ENCODE measurements at regions not wholly inside any gene's neighbourhood (a gene's known extent, or its start where the extent isn't known, plus 50 kb on each side); places are given as distances from the start of the nearest gene placed in this dataset.
A peak's percentile ranks its signal among the peaks of the same experiment; 100 is the strongest.

DNA sequence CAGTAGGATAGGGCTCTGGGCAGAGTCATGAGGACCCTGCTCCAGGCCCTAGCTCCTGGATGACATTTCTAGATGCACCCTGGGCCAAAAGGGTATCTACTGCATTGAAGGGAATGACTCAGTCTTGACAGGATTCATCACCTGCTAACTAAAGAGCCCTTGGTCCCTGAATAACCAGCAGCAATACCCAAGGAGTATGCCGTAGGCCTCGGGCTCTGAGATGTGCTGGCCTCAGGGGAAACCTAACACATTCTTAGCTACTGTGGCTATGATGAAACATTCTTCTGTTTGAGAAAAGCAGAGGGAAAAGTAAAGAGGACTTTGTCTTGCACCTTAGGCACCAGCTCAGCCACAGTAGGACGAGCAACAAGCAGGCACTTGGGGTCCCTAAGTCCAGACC is 89.5 kb upstream of the SLC1A1 start:
- TF ChIP-seq, protein P1, sequence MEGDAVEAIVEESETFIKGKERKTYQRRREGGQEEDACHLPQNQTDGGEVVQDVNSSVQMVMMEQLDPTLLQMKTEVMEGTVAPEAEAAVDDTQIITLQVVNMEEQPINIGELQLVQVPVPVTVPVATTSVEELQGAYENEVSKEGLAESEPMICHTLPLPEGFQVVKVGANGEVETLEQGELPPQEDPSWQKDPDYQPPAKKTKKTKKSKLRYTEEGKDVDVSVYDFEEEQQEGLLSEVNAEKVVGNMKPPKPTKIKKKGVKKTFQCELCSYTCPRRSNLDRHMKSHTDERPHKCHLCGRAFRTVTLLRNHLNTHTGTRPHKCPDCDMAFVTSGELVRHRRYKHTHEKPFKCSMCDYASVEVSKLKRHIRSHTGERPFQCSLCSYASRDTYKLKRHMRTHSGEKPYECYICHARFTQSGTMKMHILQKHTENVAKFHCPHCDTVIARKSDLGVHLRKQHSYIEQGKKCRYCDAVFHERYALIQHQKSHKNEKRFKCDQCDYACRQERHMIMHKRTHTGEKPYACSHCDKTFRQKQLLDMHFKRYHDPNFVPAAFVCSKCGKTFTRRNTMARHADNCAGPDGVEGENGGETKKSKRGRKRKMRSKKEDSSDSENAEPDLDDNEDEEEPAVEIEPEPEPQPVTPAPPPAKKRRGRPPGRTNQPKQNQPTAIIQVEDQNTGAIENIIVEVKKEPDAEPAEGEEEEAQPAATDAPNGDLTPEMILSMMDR (IDR thresholded peaks at IDR 0.05; ENCODE audit: low read depth, low read length) = no peak
- no peak for TF ChIP-seq EZH2phosphoT487 (IDR thresholded peaks at IDR 0.05; ENCODE audit: low read depth)
- Histone ChIP-seq H3K36me3 (replicated peaks; ENCODE audit: low read depth, low read length) (peaks cover 3% of the 10 kb centered on the region), H3K4me3 (ENCODE audit: low read length) (no peak overlapping the region), H3K9ac (ENCODE audit: low read length) (no peak overlapping the region), H3K79me2 (ENCODE audit: low read length) (no peaks in the 10 kb centered on the region), H4K20me1 (ENCODE audit: insufficient read depth, low read length) (no peaks in the 10 kb centered on the region), H3K4me2 (ENCODE audit: low read length) (no peak overlapping the region), H3K4me1 (ENCODE audit: low read length) (no peaks in the 10 kb centered on the region), H3K9me3 (ENCODE audit: insufficient read depth, low read length) (peaks cover 21% of the 10 kb centered on the region; the same call in 1 of the 2 replicates), H3K27ac (ENCODE audit: low read length) (no peak overlapping the region), H2AFZ (ENCODE audit: low read depth, low read length) (no peak overlapping the region), H3K27me3 (ENCODE audit: low read depth, low read length) (no peaks in the 10 kb centered on the region)

DNA sequence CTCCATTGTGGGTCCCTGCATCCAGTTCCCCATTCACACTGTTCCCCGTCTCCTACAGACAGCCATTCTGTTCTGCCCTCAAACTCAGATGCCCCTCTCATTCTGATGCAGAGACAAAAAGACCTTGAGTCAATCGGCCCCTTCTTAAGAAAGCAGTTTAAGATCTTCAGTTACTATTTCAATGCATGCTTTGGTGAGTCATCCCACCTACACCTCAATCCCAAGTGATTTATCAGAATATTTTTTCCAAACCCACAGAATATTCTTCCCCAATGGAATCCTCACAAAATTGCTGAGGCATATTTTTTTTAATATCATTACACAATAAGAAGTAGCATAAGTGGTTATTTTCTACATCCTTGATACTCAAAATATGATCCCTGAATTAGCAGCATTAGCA is 92.4 kb upstream of the SLC1A1 start:
- Histone ChIP-seq H3K4me3 (ENCODE audit: low read length) (no peak overlapping the region), H3K27ac (ENCODE audit: low read length) (no peak overlapping the region), H3K9me3 (ENCODE audit: insufficient read depth, low read length) (peaks cover 13% of the 10 kb centered on the region; the same call in 1 of the 2 replicates), H2AFZ (ENCODE audit: low read depth, low read length) (no peak overlapping the region), H3K4me2 (ENCODE audit: low read length) (no peak overlapping the region), H3K79me2 (ENCODE audit: low read length) (no peaks in the 10 kb centered on the region), H3K36me3 (replicated peaks; ENCODE audit: low read depth, low read length) (peaks cover 3% of the 10 kb centered on the region), H3K9ac (ENCODE audit: low read length) (no peak overlapping the region), H4K20me1 (ENCODE audit: insufficient read depth, low read length) (no peaks in the 10 kb centered on the region), H3K27me3 (ENCODE audit: low read depth, low read length) (no peaks in the 10 kb centered on the region), H3K4me1 (ENCODE audit: low read length) (no peaks in the 10 kb centered on the region)
- TF ChIP-seq, protein P1 (IDR thresholded peaks at IDR 0.05; ENCODE audit: low read depth, low read length) = no peak

DNA sequence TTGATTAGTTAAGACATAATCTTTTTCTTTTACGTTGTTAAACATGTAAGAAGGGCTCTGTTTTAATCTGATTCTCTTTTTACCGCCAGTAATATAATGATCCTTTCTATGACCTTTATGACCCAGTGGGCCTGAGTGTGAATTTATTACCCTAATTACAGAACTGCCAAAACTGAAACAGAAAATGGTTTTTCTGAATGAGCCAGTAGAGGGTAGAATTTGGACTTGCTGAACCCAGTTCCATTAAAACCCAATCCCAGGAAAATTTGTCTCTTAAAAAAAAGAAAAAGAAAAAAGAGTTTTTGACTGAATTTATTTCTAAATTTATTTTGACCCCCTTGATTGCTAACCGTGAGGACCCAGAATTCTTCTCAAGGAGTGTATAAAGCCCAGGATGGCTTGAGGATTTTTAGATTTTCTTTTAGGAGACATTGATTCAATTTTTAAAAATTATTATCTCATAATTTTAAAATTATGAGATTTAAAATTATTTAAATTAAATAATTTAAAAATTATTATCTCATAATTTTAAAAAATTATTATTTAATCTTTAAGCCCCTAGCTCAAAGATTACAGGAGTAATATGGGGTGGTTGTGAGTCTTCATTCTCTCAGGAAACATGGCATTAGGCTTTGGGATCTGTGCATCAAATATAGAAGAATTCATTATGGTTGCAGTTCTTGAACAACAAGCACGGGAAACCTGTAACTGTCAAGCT is 94.1 kb upstream of the GLIS3 start:
- Histone ChIP-seq H3K4me1 (ENCODE audit: low read length) (no peaks in the 10 kb centered on the region), H3K9me3 (ENCODE audit: insufficient read depth, low read length) (no peaks in the 10 kb centered on the region), H2AFZ (ENCODE audit: low read depth, low read length) (no peak overlapping the region), H3K4me3 (ENCODE audit: low read length) (no peak overlapping the region), H4K20me1 (ENCODE audit: insufficient read depth, low read length) (no peaks in the 10 kb centered on the region), H3K4me2 (ENCODE audit: low read length) (no peak overlapping the region), H3K9ac (ENCODE audit: low read length) (no peak overlapping the region), H3K79me2 (ENCODE audit: low read length) (no peaks in the 10 kb centered on the region), H3K27me3 (ENCODE audit: low read depth, low read length) (peaks cover 7% of the 10 kb centered on the region), H3K36me3 (replicated peaks; ENCODE audit: low read depth, low read length) (no peaks in the 10 kb centered on the region), H3K27ac (ENCODE audit: low read length) (no peak overlapping the region)
- no peak for TF ChIP-seq EZH2phosphoT487 (IDR thresholded peaks at IDR 0.05; ENCODE audit: low read depth)
- TF ChIP-seq, protein P1 (IDR thresholded peaks at IDR 0.05; ENCODE audit: low read depth, low read length) = peak; percentile 23; the same call in 1 of the 2 replicates

DNA sequence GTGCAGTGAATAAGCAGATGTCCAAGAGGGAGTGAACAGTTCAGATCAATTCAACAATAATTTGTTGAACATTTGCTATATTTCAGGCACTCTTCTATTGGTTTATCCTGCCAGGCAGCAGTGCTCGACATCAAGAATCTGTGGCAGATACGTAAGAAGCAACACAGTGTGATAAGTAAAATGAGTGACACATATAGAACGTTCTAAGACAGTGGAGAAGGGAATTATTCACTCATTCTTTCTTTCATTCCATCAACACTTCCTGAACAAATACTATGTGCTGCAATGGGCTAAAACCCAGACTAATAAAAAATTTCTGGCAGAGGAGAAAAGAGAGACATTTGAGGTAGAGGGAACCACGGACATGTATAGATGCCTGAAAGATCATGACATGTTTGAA is 89.9 kb upstream of the GLIS3 start:
- no peak overlapping the region for H3K27ac ChIP-seq (ENCODE audit: low read length)
- H3K9me3 ChIP-seq (ENCODE audit: insufficient read depth, low read length) = no peaks in the 10 kb centered on the region
- no peak overlapping the region for H3K4me3 ChIP-seq (ENCODE audit: low read length)
- H2AFZ ChIP-seq (ENCODE audit: low read depth, low read length) = no peak overlapping the region
- no peaks in the 10 kb centered on the region for H3K4me1 ChIP-seq (ENCODE audit: low read length)
- peaks cover 8% of the 10 kb centered on the region for H3K27me3 ChIP-seq (ENCODE audit: low read depth, low read length)
- no peak overlapping the region for H3K4me2 ChIP-seq (ENCODE audit: low read length)
- no peaks in the 10 kb centered on the region for H3K36me3 ChIP-seq (replicated peaks; ENCODE audit: low read depth, low read length)
- H3K9ac ChIP-seq (ENCODE audit: low read length) = no peak overlapping the region
- no peaks in the 10 kb centered on the region for H4K20me1 ChIP-seq (ENCODE audit: insufficient read depth, low read length)
- TF ChIP-seq EZH2phosphoT487 (IDR thresholded peaks at IDR 0.05; ENCODE audit: low read depth) = no peak
- TF ChIP-seq, protein P1 (IDR thresholded peaks at IDR 0.05; ENCODE audit: low read depth, low read length) = no peak
- no peaks in the 10 kb centered on the region for H3K79me2 ChIP-seq (ENCODE audit: low read length)

Data from OCI-LY3 (cell line).